H1 (cell line): ENCODE measurements at regions not wholly inside any gene's neighbourhood (a gene's known extent, or its start where the extent isn't known, plus 50 kb on each side); places are given as distances from the start of the nearest gene placed in this dataset.

Experiments used
- CTCF ChIA-PET: fragments of 300-600 bp; sonication (Branson Sonifier 250); formaldehyde crosslinking; loops from one replicate; lab custom pipeline; 2021; ENCODE audit not compliant: partially characterized antibody; lab: Charles Lee
- POLR2A ChIA-PET: fragments of 300-600 bp; sonication (Branson Sonifier 250); formaldehyde crosslinking; loops from one replicate; lab custom pipeline; 2021; ENCODE audit warnings: inconsistent platforms; ENCODE audit not compliant: partially characterized antibody; lab: Charles Lee
- DNase-seq, 2 experiments: peaks; one replicate each; pipeline versions ENCODE4 v3.0.0 to v3.0.0-alpha.2; 2010 to 2022; ENCODE audit warnings: low spot score in 2 of 2, low read depth in 1 of 2, mixed read lengths in 1 of 2
- FAIRE-seq: peaks from 2 replicates; lab custom pipeline; 2011; peaks lifted over from hg19 to GRCh38; lab: Jason Lieb, UNC
- H2AFZ ChIP-seq: 2 replicates; pipeline ENCODE4 v1.8.1; 2012; ENCODE audit warnings: low read length, inconsistent platforms
- H2AK5ac ChIP-seq: 2 replicates; pipeline ENCODE4 v1.6.1; 2013; ENCODE audit warnings: low read depth, low read length
- H2BK120ac ChIP-seq: replicated peaks from 2 replicates; pipeline ENCODE3; 2013; ENCODE audit warnings: low read depth, low read length, inconsistent platforms
- H2BK12ac ChIP-seq: 2 replicates; pipeline ENCODE4 v1.6.1; 2013; ENCODE audit warnings: low read depth, low read length
- H2BK15ac ChIP-seq: 2 replicates; pipeline ENCODE4 v1.6.1; 2013; ENCODE audit warnings: low read length
- H2BK20ac ChIP-seq: 2 replicates; pipeline ENCODE4 v1.6.1; 2013; ENCODE audit warnings: low read length
- H2BK5ac ChIP-seq: 2 replicates; pipeline ENCODE4 v1.6.1; 2013; ENCODE audit warnings: low read depth, low read length
- H3K14ac ChIP-seq: 2 replicates; pipeline ENCODE4 v1.6.1; 2013; ENCODE audit warnings: inconsistent platforms; ENCODE audit not compliant: insufficient read length
- H3K18ac ChIP-seq: 2 replicates; pipeline ENCODE4 v1.6.1; 2013; ENCODE audit warnings: low read length; ENCODE audit errors: extremely low read depth
- H3K23ac ChIP-seq: 2 replicates; pipeline ENCODE4 v1.6.1; 2013; ENCODE audit warnings: inconsistent platforms; ENCODE audit not compliant: insufficient read length
- H3K23me2 ChIP-seq: 2 replicates; pipeline ENCODE4 v1.6.1; 2013; ENCODE audit warnings: low read depth, low read length
- H3K27ac ChIP-seq: 2 replicates; pipeline ENCODE4 v1.6.1; 2011; ENCODE audit warnings: low read depth, low read length, inconsistent platforms
- H3K27me3 ChIP-seq, 4 experiments: replicated peaks in 1 of 4; 1 replicate in 1 of 4; 2 replicates in 3 of 4; pipeline versions ENCODE4 v1.6.1 to v1.8.1; 2011 to 2013; ENCODE audit warnings: low read length in 3 of 4, mild to moderate bottlenecking in 3 of 4, inconsistent platforms in 2 of 4, mixed read lengths in 2 of 4, moderate library complexity in 1 of 4; ENCODE audit not compliant: control insufficient read depth in 3 of 4, insufficient read depth in 3 of 4; ENCODE audit errors: extremely low read depth in 1 of 4
- H3K36me3 ChIP-seq, 4 experiments: 2 replicates each; pipeline versions ENCODE4 v1.6.1 to v1.8.1; 2011 to 2013; ENCODE audit warnings: mild to moderate bottlenecking in 4 of 4, low read length in 3 of 4, moderate library complexity in 2 of 4, control low read depth in 1 of 4, inconsistent platforms in 1 of 4; ENCODE audit not compliant: insufficient read depth in 4 of 4, control insufficient read depth in 2 of 4
- H3K4ac ChIP-seq: replicated peaks from 2 replicates; pipeline ENCODE3; 2013; ENCODE audit warnings: low read length, low read depth, mixed read lengths, inconsistent platforms; ENCODE audit not compliant: insufficient read length
- H3K4me1 ChIP-seq, 4 experiments: replicated peaks in 1 of 4; 1 replicate in 1 of 4; 2 replicates in 3 of 4; pipeline versions ENCODE4 v1.6.1 to v1.8.1; 2011 to 2013; ENCODE audit warnings: low read length in 3 of 4, inconsistent platforms in 2 of 4, mixed read lengths in 1 of 4; ENCODE audit not compliant: insufficient read depth in 4 of 4, control insufficient read depth in 3 of 4
- H3K4me2 ChIP-seq, 2 experiments: 2 replicates each; pipeline versions ENCODE4 v1.6.1 to v1.8.1; 2011 to 2013; ENCODE audit warnings: low read depth in 2 of 2, low read length in 2 of 2, control low read depth in 1 of 2, inconsistent platforms in 1 of 2, mild to moderate bottlenecking in 1 of 2; ENCODE audit not compliant: insufficient read depth in 1 of 2
- H3K4me3 ChIP-seq, 4 experiments: fragments of 200-600, 300-600 bp in 1 of 4; sonication (generic), shearing (Covaris generic), sonication (Bioruptor Twin) in 1 of 4; 2 replicates each; pipeline versions ENCODE4 v1.5.1 to v1.8.1; 2011 to 2016; ENCODE audit warnings: low read length in 4 of 4, low read depth in 3 of 4, control low read depth in 2 of 4, inconsistent platforms in 2 of 4, mild to moderate bottlenecking in 2 of 4, mixed read lengths in 1 of 4, moderate library complexity in 1 of 4; ENCODE audit not compliant: insufficient read depth in 2 of 4; ENCODE audit errors: extremely low read depth in 1 of 4
- H3K56ac ChIP-seq: replicated peaks from 2 replicates; pipeline ENCODE3; 2013; ENCODE audit warnings: low read depth, mild to moderate bottlenecking, mixed read lengths, low read length, inconsistent platforms; ENCODE audit not compliant: insufficient read length
- H3K79me1 ChIP-seq: 2 replicates; pipeline ENCODE4 v1.6.1; 2013; ENCODE audit warnings: low read depth, low read length, control low read depth
- H3K79me2 ChIP-seq, 2 experiments: 2 replicates each; pipeline versions ENCODE4 v1.6.1 to v1.8.1; 2012 to 2013; ENCODE audit warnings: low read length in 2 of 2, mild to moderate bottlenecking in 2 of 2, inconsistent platforms in 1 of 2; ENCODE audit not compliant: insufficient read depth in 2 of 2, control insufficient read depth in 1 of 2
- H3K9ac ChIP-seq, 4 experiments: replicated peaks in 1 of 4; 1 replicate in 1 of 4; 2 replicates in 3 of 4; pipeline versions ENCODE4 v1.6.1 to v1.8.1; 2011 to 2013; ENCODE audit warnings: low read depth in 3 of 4, low read length in 3 of 4, control low read depth in 2 of 4, mild to moderate bottlenecking in 2 of 4, moderate library complexity in 2 of 4, inconsistent platforms in 1 of 4; ENCODE audit errors: extremely low read depth in 1 of 4
- H3K9me3 ChIP-seq, 2 experiments: 2 replicates each; pipeline versions ENCODE4 v1.6.1 to v1.8.1; 2012 to 2013; ENCODE audit warnings: mild to moderate bottlenecking in 2 of 2, moderate library complexity in 2 of 2, control low read depth in 1 of 2, inconsistent platforms in 1 of 2, low read depth in 1 of 2, low read length in 1 of 2, mixed read lengths in 1 of 2; ENCODE audit not compliant: insufficient read depth in 2 of 2
- H4K20me1 ChIP-seq, 2 experiments: replicated peaks in 1 of 2; 2 replicates each; pipeline versions ENCODE3 to v1.8.1; 2011 to 2013; ENCODE audit warnings: inconsistent platforms in 2 of 2, low read length in 2 of 2, mild to moderate bottlenecking in 1 of 2; ENCODE audit not compliant: insufficient read depth in 2 of 2, control insufficient read depth in 1 of 2
- H4K5ac ChIP-seq: 2 replicates; pipeline ENCODE4 v1.6.1; 2013; ENCODE audit warnings: low read length, low read depth, mixed read lengths, inconsistent platforms; ENCODE audit not compliant: insufficient read length
- H4K8ac ChIP-seq: 2 replicates; pipeline ENCODE4 v1.8.0; 2013; ENCODE audit warnings: mild to moderate bottlenecking, moderate library complexity, low read length, inconsistent platforms; ENCODE audit not compliant: insufficient read depth; ENCODE audit errors: extremely low read depth
- H4K91ac ChIP-seq: replicated peaks from 2 replicates; pipeline ENCODE3; 2013; ENCODE audit warnings: low read length, mixed read lengths, inconsistent platforms; ENCODE audit not compliant: insufficient read length
- ATF3 ChIP-seq: IDR thresholded peaks from 2 replicates; pipeline ENCODE4 v1.6.1; 2011; ENCODE audit warnings: low read depth, mild to moderate bottlenecking, low read length; ENCODE audit not compliant: insufficient read depth
- CTBP2 ChIP-seq: IDR thresholded peaks from 2 replicates; pipeline ENCODE4 v1.7.0; 2011; ENCODE audit warnings: borderline replicate concordance, mild to moderate bottlenecking, moderate library complexity, mixed read lengths, low read length; ENCODE audit not compliant: insufficient read depth, insufficient read length
- CTCF ChIP-seq, 3 experiments: IDR thresholded peaks; 1 replicate in 2 of 3; 2 replicates in 1 of 3; pipeline versions ENCODE4 v1.5.1 to v1.6.1; 2011; ENCODE audit warnings: low read length in 3 of 3, mild to moderate bottlenecking in 3 of 3, inconsistent platforms in 2 of 3, low read depth in 1 of 3, moderate library complexity in 1 of 3; ENCODE audit not compliant: insufficient read depth in 1 of 3; ENCODE audit errors: control extremely low read depth in 1 of 3
- HDAC2 ChIP-seq, 2 experiments: fragments of 300-600 bp in 1 of 2; sonication (generic) in 1 of 2; IDR thresholded peaks; 2 replicates each; pipeline ENCODE4 v1.6.1; 2011 to 2012; ENCODE audit warnings: low read depth in 2 of 2, low read length in 2 of 2, mild to moderate bottlenecking in 2 of 2, moderate library complexity in 2 of 2, borderline replicate concordance in 1 of 2, inconsistent platforms in 1 of 2
- KDM1A ChIP-seq: fragments of 200-600, 300-600 bp; sonication (generic); IDR thresholded peaks from 2 replicates; pipeline ENCODE4 v1.7.1; 2016; ENCODE audit warnings: mild to moderate bottlenecking, low read length, borderline replicate concordance
- MAX ChIP-seq: IDR thresholded peaks from 2 replicates; pipeline ENCODE4 v1.6.1; 2012; ENCODE audit warnings: inconsistent platforms
- PHF8 ChIP-seq: fragments of 200-600 bp; sonication (generic); conservative IDR thresholded peaks from 2 replicates; pipeline ENCODE4 v1.7.1; 2012; ENCODE audit warnings: low read depth, mild to moderate bottlenecking, inconsistent platforms, low read length, moderate library complexity
- POU5F1 ChIP-seq: IDR thresholded peaks from 2 replicates; pipeline ENCODE4 v1.6.1; 2011; ENCODE audit warnings: low read depth, mild to moderate bottlenecking, low read length, moderate library complexity
- SIN3A ChIP-seq, 2 experiments: IDR thresholded peaks in 1 of 2; conservative IDR thresholded peaks in 1 of 2; 2 replicates each; pipeline ENCODE4 v1.6.1; 2011 to 2012; ENCODE audit warnings: low read length in 2 of 2, improper control_type of control experiment in 1 of 2, low read depth in 1 of 2, mild to moderate bottlenecking in 1 of 2
- SRF ChIP-seq: IDR thresholded peaks from 2 replicates; pipeline ENCODE4 v1.6.1; 2011; ENCODE audit warnings: mild to moderate bottlenecking, low read depth, low read length, moderate library complexity
- WGBS, 2 experiments: shearing (Covaris generic) in 1 of 2; methylation state at CpG; one replicate each; pipeline versions ENCODE4 v1.1.6 to v1.1.7; 2013 to 2015; ENCODE audit warnings: low lambda C conversion rate in 2 of 2, mixed read lengths in 2 of 2, inconsistent platforms in 1 of 2, low coverage in 1 of 2, missing lambda C conversion rate in 1 of 2; ENCODE audit not compliant: insufficient replicate concordance in 2 of 2, insufficient coverage in 1 of 2, insufficient read length in 1 of 2; ENCODE audit errors: extremely low coverage in 1 of 2, missing lambda C conversion rate in 1 of 2; 5-methylcytosine and 5-hydroxymethylcytosine counted together

GRCh38 chr10:47189802-47190201, 110.2 kb upstream of the GDF10 start:
- POLR2A ChIA-PET: no interaction called here
- Histone ChIP-seq H2BK5ac (no peak overlapping the region), H4K91ac (no peak overlapping the region), H3K4me1 (0 out of 7 replicates have a peak, but pooled peaks cover 0 to 3% (median 0%) of the 10 kb centered on the region in 4 experiments), H2BK12ac (no peak overlapping the region), H4K20me1 (no peaks in the 10 kb centered on the region), H3K23me2 (no peaks in the 10 kb centered on the region), H3K23ac (no peak overlapping the region), H3K4me2 (no peak overlapping the region), H3K79me2 (no peaks in the 10 kb centered on the region), H3K27ac (no peak overlapping the region), H3K4ac (no peak overlapping the region), H2BK20ac (no peak overlapping the region), H3K4me3 (no peak overlapping the region; a peak in 1 of 8 replicates), H3K14ac (no peak overlapping the region), H3K9ac (no peak overlapping the region), H3K36me3 (no peaks in the 10 kb centered on the region), H2AFZ (no peak overlapping the region), H3K9me3 (no peaks in the 10 kb centered on the region; a peak in 1 of 4 replicates), H2BK120ac (no peak overlapping the region), H4K8ac (no peak overlapping the region; the same call in 1 of the 2 replicates), H2AK5ac (no peak overlapping the region), H3K79me1 (no peaks in the 10 kb centered on the region), H4K5ac (no peak overlapping the region), H3K56ac (no peak overlapping the region), H3K27me3 (no peaks in the 10 kb centered on the region), H2BK15ac (no peak overlapping the region), H3K18ac (no peak overlapping the region)
- WGBS, 2 experiments: 85% methylated on average over 6 of the region's 6 CpGs; no CpG with 5 or more reads in 1 of the 2 experiments
- no peak for FAIRE-seq
- CTCF ChIA-PET: interaction anchor here (1.0 to 1.1 kb wide), 2 partner anchors 48 to 119 kb away, joined by 3 to 4 read pairs; no protein-coding TSS in a partner anchor
- no peak for DNase-seq
- TF ChIP-seq KDM1A (no peak), PHF8 (no peak), SRF (no peak), CTBP2 (no peak), HDAC2 (IDR thresholded peaks at IDR 0.05; ENCODE audit: borderline replicate concordance in 1 of 2, low read depth in 2 of 2, low read length in 2 of 2) (no peak), CTCF (IDR thresholded peaks at IDR 0.05; ENCODE audit: control extremely low read depth in 1 of 3, insufficient read depth in 1 of 3, low read depth in 1 of 3, low read length in 3 of 3) (no peak), MAX (no peak), ATF3 (no peak), POU5F1 (no peak), SIN3A (conservative IDR thresholded peaks at IDR 0.05 in 1 of 2, IDR thresholded peaks at IDR 0.05 in 1 of 2; ENCODE audit: low read depth in 1 of 2, low read length in 2 of 2) (no peak)
